ENCODE measurements at regions not wholly inside any gene's neighbourhood (a gene's known extent, or its start where the extent isn't known, plus 50 kb on each side); places are given as distances from the start of the nearest gene placed in this dataset.
"Not testable (repeated sequence)": the region's sequence is repeated elsewhere in the genome, so short reads cannot be mapped to it uniquely, and the experiment has no call there.

GRCh38 chr2:67159929-67160328 is 237.2 kb upstream of the ETAA1 start:
- no peak for DNase-seq (ENCODE audit: low read depth in 1 of 2, low spot score in 1 of 2)
- no peaks in the 10 kb centered on the region for H3K27me3 ChIP-seq (ENCODE audit: insufficient read depth, poor library complexity, severe bottlenecking)
- no peak overlapping the region for H3K27ac ChIP-seq (replicated peaks)
- no peak overlapping the region for H3K4me3 ChIP-seq (replicated peaks; ENCODE audit: insufficient read depth, low read length)
- TF ChIP-seq REST (IDR thresholded peaks at IDR 0.05; ENCODE audit: insufficient replicate concordance, low read depth): no peak
- TF ChIP-seq CTCF (IDR thresholded peaks at IDR 0.05; ENCODE audit: insufficient read depth, low read length): no peak
- TF ChIP-seq SPI1 (IDR thresholded peaks at IDR 0.05; ENCODE audit: borderline replicate concordance, low read depth): no peak
- no peak for TF ChIP-seq POLR2AphosphoS5 (IDR thresholded peaks at IDR 0.05; ENCODE audit: low read depth)
- no peak for TF ChIP-seq GABPA (IDR thresholded peaks at IDR 0.05; ENCODE audit: low read depth)

GRCh38 chr2:67164771-67165522 is 232.2 kb upstream of the ETAA1 start:
- H3K4me3 ChIP-seq (replicated peaks; ENCODE audit: insufficient read depth, low read length): no peak overlapping the region
- no peak overlapping the region for H3K27ac ChIP-seq (replicated peaks)
- DNase-seq (ENCODE audit: low read depth in 1 of 2, low spot score in 1 of 2): no peak
- TF ChIP-seq SPI1 (IDR thresholded peaks at IDR 0.05; ENCODE audit: borderline replicate concordance, low read depth): no peak
- TF ChIP-seq REST (IDR thresholded peaks at IDR 0.05; ENCODE audit: insufficient replicate concordance, low read depth): no peak
- TF ChIP-seq POLR2AphosphoS5 (IDR thresholded peaks at IDR 0.05; ENCODE audit: low read depth): no peak
- TF ChIP-seq CTCF (IDR thresholded peaks at IDR 0.05; ENCODE audit: insufficient read depth, low read length): no peak
- no peak for TF ChIP-seq GABPA (IDR thresholded peaks at IDR 0.05; ENCODE audit: low read depth)
- H3K27me3 ChIP-seq (ENCODE audit: insufficient read depth, poor library complexity, severe bottlenecking): no peaks in the 10 kb centered on the region

GRCh38 chr2:67165523-67165990 is 231.6 kb upstream of the ETAA1 start:
- Histone ChIP-seq H3K4me3 (replicated peaks; ENCODE audit: insufficient read depth, low read length) (no peak overlapping the region), H3K27ac (replicated peaks) (no peak overlapping the region), H3K27me3 (ENCODE audit: insufficient read depth, poor library complexity, severe bottlenecking) (no peaks in the 10 kb centered on the region)
- DNase-seq (ENCODE audit: low read depth in 1 of 2, low spot score in 1 of 2): no peak
- TF ChIP-seq REST (IDR thresholded peaks at IDR 0.05; ENCODE audit: insufficient replicate concordance, low read depth) (no peak), CTCF (IDR thresholded peaks at IDR 0.05; ENCODE audit: insufficient read depth, low read length) (no peak), SPI1 (IDR thresholded peaks at IDR 0.05; ENCODE audit: borderline replicate concordance, low read depth) (no peak), POLR2AphosphoS5 (IDR thresholded peaks at IDR 0.05; ENCODE audit: low read depth) (no peak), GABPA (IDR thresholded peaks at IDR 0.05; ENCODE audit: low read depth) (no peak)

GRCh38 chr2:67166511-67166910 is 230.6 kb upstream of the ETAA1 start:
- not testable (repeated sequence) for H3K4me3 ChIP-seq (replicated peaks; ENCODE audit: insufficient read depth, low read length); DNase-seq (ENCODE audit: low read depth in 1 of 2, low spot score in 1 of 2); H3K27me3 ChIP-seq (ENCODE audit: insufficient read depth, poor library complexity, severe bottlenecking); H3K27ac ChIP-seq (replicated peaks)
